Esophagus muscularis mucosa (tissue), 4 donors: ENCODE measurements at regions not wholly inside any gene's neighbourhood (a gene's known extent, or its start where the extent isn't known, plus 50 kb on each side); places are given as distances from the start of the nearest gene placed in this dataset.

Experiments used
- DNase-seq: peaks from one replicate; pipeline ENCODE4 v3.0.0-alpha.2; 2017; ENCODE audit errors: extremely low spot score
- H3K27ac ChIP-seq, 4 donors: fragments of 200-600 bp; sonication (generic); replicated peaks in 1 of 4; 1 replicate in 3 of 4; 2 replicates in 1 of 4; pipeline ENCODE4 v1.5.1; 2016 to 2019; ENCODE audit warnings: mild to moderate bottlenecking in 1 of 4
- H3K27me3 ChIP-seq, 4 donors: fragments of 200-600 bp; sonication (generic); one replicate each; pipeline versions ENCODE4 v1.5.1 to v1.6.0; 2016 to 2019
- H3K36me3 ChIP-seq, 4 donors: fragments of 200-600 bp; sonication (generic); one replicate each; pipeline ENCODE4 v1.5.1; 2016 to 2019
- H3K4me1 ChIP-seq, 4 donors: fragments of 200-600 bp; sonication (generic); one replicate each; pipeline ENCODE4 v1.5.1; 2016 to 2019
- H3K4me3 ChIP-seq, 4 donors: fragments of 200-600 bp; sonication (generic); 1 replicate in 2 of 4; 2 replicates in 2 of 4; pipeline ENCODE4 v1.5.1; 2016 to 2019; ENCODE audit warnings: mild to moderate bottlenecking in 4 of 4, moderate library complexity in 1 of 4
- H3K9me3 ChIP-seq, 4 donors: fragments of 200-600 bp; sonication (generic); 1 replicate in 3 of 4; 2 replicates in 1 of 4; pipeline ENCODE4 v1.5.1; 2016 to 2019
- CTCF ChIP-seq, 3 experiments: fragments of 200-600 bp in 2 of 3; fragments of 450-650 bp in 1 of 3; sonication (generic) in 2 of 3; IDR thresholded peaks; one replicate each; pipeline ENCODE4 v1.5.1; 2017 to 2019; ENCODE audit warnings: antibody characterized with exemption in 3 of 3, mild to moderate bottlenecking in 2 of 3, moderate library complexity in 1 of 3
- EP300 ChIP-seq: sonication (generic); formaldehyde crosslinking; IDR thresholded peaks from one replicate; pipeline ENCODE4 v1.6.1; 2017; ENCODE audit warnings: antibody characterized with exemption
- POLR2A ChIP-seq: fragments of 450-650 bp; IDR thresholded peaks from one replicate; pipeline ENCODE4 v1.6.1; 2017; ENCODE audit warnings: antibody characterized with exemption, moderate library complexity, mild to moderate bottlenecking, low read depth
- POLR2AphosphoS5 ChIP-seq, 2 donors: sonication (generic); formaldehyde crosslinking; IDR thresholded peaks; one replicate each; pipeline ENCODE4 v1.6.1; 2017; ENCODE audit warnings: antibody characterized with exemption in 2 of 2
- WGBS: methylation state at CpG from one replicate; pipeline ENCODE4 v1.1.5; 2018; 5-methylcytosine and 5-hydroxymethylcytosine counted together
- intact Hi-C: fragments of 100-400 bp; cut with DNase I; formaldehyde crosslinking; loops from one replicate; pipeline ENCODE4 v1.15.1; 2023

DNA sequence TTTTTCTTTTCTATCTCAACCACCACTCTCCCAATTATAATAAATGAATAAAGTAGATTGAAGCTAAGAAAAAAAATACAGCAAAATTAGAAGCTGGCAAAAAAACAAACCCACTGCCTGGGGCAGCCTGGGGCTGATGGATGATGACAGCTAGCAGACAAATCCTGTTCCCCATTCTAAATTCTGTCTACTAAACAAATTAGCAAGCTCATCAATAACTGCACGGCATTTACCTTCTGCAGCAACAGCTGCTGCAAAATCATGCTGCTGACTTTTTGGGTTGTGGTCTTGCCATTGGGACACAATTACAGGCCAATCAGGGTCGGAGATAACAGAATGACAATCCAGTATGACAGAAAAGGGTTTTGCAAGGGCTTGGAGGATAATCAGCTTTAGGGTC, 443.6 kb upstream of the SOX5 start:
- intact Hi-C loops: no loop called here
- no peaks in the 10 kb centered on the region for H3K27me3 ChIP-seq
- no peak for DNase-seq
- peaks cover 0 to 7% (median 0%) of the 10 kb centered on the region in 4 donors for H3K9me3 ChIP-seq
- H3K36me3 ChIP-seq: no peaks in the 10 kb centered on the region
- peaks cover 0 to 4% (median 0%) of the 10 kb centered on the region in 4 donors for H3K4me1 ChIP-seq
- 72% methylated on average over 2 of the region's 2 CpGs for WGBS
- H3K4me3 ChIP-seq: no peak overlapping the region
- TF ChIP-seq POLR2A (no peak), EP300 (no peak), POLR2AphosphoS5 (IDR thresholded peaks at IDR 0.05) (no peak), CTCF (IDR thresholded peaks at IDR 0.05) (no peak)
- H3K27ac ChIP-seq: no peak overlapping the region

DNA sequence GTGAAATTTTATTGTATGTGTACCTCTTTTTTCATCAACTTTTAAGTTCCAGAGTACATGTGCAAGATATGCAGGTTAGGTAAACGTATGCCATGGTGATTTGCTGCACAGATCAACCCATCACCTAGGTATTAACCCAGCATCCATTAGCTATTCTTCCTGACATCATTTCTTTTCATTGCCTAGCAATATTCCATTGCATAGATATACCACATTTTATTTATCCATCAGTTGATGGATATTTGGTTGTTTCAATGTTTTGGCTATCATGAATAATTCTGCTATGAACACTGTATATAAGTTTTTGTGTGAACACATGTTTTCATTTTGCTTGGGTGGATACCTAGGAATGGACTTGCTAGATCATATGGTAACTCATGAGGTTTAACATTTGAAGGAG, 439.9 kb upstream of the SOX5 start:
- Histone ChIP-seq H3K4me1 (no peaks in the 10 kb centered on the region), H3K9me3 (peaks cover 0 to 7% (median 0%) of the 10 kb centered on the region in 4 donors), H3K27ac (no peak overlapping the region), H3K4me3 (no peak overlapping the region), H3K36me3 (no peaks in the 10 kb centered on the region), H3K27me3 (no peaks in the 10 kb centered on the region)
- intact Hi-C loops: no loop called here
- DNase-seq: no peak
- WGBS: 100% methylated on average over 1 of the region's 1 CpG
- TF ChIP-seq EP300 (no peak), CTCF (IDR thresholded peaks at IDR 0.05) (no peak), POLR2AphosphoS5 (IDR thresholded peaks at IDR 0.05) (no peak), POLR2A (no peak)

DNA sequence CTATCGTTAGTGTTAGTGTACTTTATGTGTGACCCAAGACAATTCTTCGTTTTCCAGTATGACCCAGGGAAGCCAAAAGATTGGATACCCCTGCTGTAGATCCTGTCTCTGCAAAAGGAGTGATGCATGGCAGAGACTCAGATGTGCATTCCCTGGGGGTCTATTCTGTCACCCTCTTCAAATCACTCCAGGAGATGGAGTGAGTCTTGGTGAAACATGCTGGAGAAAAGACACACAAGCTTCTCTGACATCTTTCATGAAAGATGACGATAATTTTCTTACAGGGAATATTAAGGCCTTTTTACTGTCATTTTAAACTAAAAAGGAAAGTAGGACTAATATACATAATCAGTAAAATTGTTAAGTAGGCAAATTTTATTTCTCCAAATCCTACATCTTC, 437.9 kb upstream of the SOX5 start:
- Histone ChIP-seq H3K4me1 (no peaks in the 10 kb centered on the region), H3K4me3 (no peak overlapping the region), H3K9me3 (peaks cover 0 to 7% (median 0%) of the 10 kb centered on the region in 4 donors), H3K36me3 (no peaks in the 10 kb centered on the region), H3K27ac (no peak overlapping the region), H3K27me3 (no peaks in the 10 kb centered on the region)
- intact Hi-C loops: no loop called here
- WGBS: 92% methylated on average over 3 of the region's 3 CpGs
- no peak for DNase-seq
- TF ChIP-seq POLR2AphosphoS5 (IDR thresholded peaks at IDR 0.05) (no peak), POLR2A (no peak)

- intact Hi-C loops: no loop called here
- Histone ChIP-seq H3K9me3 (peaks cover 0 to 3% (median 1%) of the 10 kb centered on the region in 4 donors), H3K27me3 (no peaks in the 10 kb centered on the region), H3K4me1 (no peaks in the 10 kb centered on the region), H3K4me3 (no peak overlapping the region), H3K36me3 (no peaks in the 10 kb centered on the region), H3K27ac (no peak overlapping the region)
- 76% methylated on average over 3 of the region's 3 CpGs for WGBS
- no peak for DNase-seq
- no peak for TF ChIP-seq POLR2A
- TF ChIP-seq CTCF (IDR thresholded peaks at IDR 0.05): no peak
- TF ChIP-seq EP300: no peak
- no peak for TF ChIP-seq POLR2AphosphoS5 (IDR thresholded peaks at IDR 0.05)
Observed at GRCh38 chr12:24386836-24387235, 437.4 kb upstream of the SOX5 start.

DNA sequence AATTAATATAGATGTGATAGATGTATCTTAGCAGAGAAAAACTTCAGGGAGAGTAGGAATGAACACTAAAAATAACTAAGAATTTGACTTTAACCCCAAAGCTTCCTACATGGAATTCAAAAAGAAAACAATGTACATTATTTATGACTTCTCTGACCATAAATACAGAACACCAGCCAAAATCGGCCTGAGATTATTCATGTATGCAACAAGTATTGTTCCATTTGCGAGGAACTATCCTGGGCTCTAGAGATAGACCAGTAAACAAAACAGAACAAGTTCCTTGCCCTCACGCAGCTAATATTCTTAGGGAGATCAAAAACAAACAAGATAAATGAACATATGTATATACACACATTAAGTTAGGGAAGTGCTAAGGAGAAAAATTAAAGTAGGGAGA, 432.3 kb upstream of the SOX5 start:
- H3K27me3 ChIP-seq: no peaks in the 10 kb centered on the region
- WGBS: 89% methylated on average over 3 of the region's 3 CpGs
- H3K36me3 ChIP-seq: no peaks in the 10 kb centered on the region
- H3K4me1 ChIP-seq: peaks cover 0 to 18% (median 17%) of the 10 kb centered on the region in 4 donors
- no peak for DNase-seq
- no peak overlapping the region for H3K4me3 ChIP-seq
- intact Hi-C loops: no loop called here
- H3K9me3 ChIP-seq: peaks cover 0 to 3% (median 0%) of the 10 kb centered on the region in 4 donors
- no peak overlapping the region for H3K27ac ChIP-seq
- TF ChIP-seq CTCF (IDR thresholded peaks at IDR 0.05) (no peak), POLR2A (no peak), POLR2AphosphoS5 (IDR thresholded peaks at IDR 0.05) (no peak), EP300 (no peak)
